GM19328 (cell line): ENCODE measurements at regions not wholly inside any gene's neighbourhood (a gene's known extent, or its start where the extent isn't known, plus 50 kb on each side); places are given as distances from the start of the nearest gene placed in this dataset.
"Not testable (repeated sequence)": the region's sequence is repeated elsewhere in the genome, so short reads cannot be mapped to it uniquely, and the experiment has no call there.

Experiments
- ATAC-seq: cut with Tn5 transposase; IDR thresholded peaks from one replicate; pipeline ENCODE4 v1.9.1; 2021; ENCODE audit warnings: mild to moderate bottlenecking, moderate library complexity; ENCODE audit not compliant: unreplicated experiment

- no peak for ATAC-seq
Observed at GRCh38 chr3:177646749-177647148, 449.5 kb upstream of the TBL1XR1 start.

DNA sequence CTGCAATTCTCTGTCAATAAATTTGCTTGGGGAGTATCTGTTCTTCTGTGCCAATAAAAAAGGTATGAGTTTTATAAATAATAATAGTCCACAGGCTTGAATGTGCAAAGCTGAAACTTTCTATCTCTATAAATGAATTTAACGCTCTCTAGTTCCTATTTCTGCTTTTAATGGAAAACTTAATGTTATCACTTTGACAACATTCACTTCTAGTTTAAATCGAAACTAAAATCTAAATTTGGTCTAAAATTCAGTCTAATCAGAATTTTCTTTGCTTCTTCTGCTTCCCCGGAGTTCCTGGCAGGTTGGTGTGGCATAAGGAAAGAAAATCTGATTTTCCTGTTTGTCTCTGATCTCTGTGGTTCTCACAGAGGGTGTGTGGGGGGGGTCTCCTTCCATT is 450.1 kb upstream of the TBL1XR1 start:
- no peak for ATAC-seq

DNA sequence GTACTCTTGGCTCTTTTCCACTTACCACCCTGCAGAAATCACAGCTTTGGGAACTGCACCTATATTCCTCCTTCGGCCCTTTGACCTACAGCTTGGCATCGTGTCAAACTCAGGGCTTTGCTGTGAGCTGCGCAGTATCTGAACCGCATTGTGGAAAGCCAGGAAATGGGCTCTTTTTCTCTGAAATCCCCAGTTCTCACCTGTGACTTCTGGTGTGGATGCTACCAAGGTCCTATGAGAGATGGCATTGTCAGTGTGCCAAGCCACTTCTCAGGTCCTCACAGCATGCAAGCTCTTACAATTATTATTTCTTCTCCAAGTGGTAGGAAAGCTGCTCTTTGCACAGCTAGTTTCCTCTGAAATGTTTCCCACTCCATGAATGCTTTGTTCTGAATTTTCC is 450.6 kb upstream of the TBL1XR1 start:
- ATAC-seq = no peak

DNA sequence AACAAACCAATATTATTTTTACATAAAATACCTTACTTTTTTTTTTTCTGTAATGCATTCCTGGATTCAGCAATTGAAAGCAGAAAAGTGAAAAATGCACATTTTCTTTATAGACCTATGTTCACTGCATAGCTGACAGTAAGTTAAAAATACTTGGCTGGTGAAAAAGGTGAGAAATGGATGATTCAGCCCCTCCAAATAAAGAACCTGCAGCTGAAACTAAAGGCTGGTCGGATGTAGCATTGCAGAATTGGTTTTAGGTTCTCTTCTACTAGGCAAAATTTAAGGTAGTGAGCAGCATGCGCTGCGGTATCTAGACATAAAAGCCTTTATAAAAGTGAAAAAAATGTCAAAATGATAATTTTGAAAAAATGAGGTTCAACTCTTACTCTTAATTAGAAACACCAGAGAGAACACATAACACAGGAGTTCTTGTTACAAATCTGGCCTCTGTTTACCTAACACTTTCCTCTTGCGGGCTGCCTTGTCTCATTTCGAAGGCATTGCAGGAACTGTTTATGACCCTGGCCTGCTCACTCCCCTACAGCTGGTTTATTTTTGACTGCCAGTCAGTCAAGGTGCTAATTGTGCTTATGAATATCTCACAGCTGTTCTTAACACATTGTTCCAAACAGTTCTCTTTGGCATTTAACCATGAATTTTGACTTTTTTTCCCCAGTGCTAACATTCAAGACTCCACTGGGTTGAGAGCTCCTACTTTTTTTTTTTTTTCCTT is 455.4 kb upstream of the TBL1XR1 start:
- no peak for ATAC-seq

DNA sequence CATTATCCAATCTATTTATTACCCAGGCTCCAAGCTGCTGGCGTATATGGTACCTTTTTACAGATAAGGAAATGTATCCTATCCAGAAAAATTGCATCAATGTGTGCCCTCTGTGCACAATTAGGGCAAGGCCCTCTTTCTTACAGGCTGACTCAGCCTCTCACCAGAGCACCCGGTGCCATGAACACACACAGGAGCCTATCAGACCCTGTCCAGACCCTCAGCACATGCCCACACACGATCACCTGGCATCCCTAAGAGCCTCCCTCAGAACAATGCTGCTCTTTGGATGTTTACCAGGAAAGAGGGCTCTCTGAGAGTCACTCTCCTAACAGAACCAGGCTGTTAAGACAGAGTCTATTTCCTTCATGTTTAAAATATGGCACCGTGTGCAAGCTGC is 460.0 kb upstream of the TBL1XR1 start:
- ATAC-seq = no peak

- ATAC-seq = no peak
Observed at GRCh38 chr3:177658354-177658753, 461.1 kb upstream of the TBL1XR1 start.

DNA sequence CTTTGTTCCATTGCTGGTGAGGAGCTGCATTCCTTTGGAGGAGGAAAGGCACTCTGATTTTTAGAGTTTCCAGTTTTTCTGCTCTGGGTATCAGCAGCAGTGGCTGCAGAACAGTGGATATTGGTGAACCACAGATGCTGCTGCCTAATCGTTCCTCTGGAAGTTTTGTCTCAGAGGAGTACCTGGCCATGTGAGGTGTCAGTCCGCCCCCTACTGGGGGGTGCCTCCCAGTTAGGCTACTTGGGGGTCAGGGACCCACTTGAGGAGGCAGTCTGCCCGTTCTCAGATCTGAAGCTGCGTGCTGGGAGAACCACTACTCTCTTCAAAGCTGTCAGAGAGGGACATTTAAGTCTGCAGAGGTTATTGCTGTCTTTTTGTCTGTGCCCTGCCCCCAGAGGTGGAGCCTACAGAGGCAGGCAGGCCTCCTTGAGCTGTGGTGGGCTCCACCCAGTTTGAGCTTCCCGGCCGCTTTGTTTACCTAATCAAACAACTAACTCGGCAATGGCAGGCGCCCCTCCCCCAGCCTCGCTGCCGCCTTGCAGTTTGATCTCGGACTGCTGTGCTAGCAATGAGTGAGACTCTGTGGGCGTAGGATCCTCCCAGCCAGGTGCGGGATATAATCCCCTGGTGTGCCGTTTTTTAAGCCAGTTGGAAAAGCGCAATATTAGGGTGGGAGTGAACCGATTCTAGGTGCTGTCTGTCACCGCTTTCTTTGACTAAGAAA is 467.3 kb upstream of the TBL1XR1 start:
- not testable (repeated sequence) for ATAC-seq

DNA sequence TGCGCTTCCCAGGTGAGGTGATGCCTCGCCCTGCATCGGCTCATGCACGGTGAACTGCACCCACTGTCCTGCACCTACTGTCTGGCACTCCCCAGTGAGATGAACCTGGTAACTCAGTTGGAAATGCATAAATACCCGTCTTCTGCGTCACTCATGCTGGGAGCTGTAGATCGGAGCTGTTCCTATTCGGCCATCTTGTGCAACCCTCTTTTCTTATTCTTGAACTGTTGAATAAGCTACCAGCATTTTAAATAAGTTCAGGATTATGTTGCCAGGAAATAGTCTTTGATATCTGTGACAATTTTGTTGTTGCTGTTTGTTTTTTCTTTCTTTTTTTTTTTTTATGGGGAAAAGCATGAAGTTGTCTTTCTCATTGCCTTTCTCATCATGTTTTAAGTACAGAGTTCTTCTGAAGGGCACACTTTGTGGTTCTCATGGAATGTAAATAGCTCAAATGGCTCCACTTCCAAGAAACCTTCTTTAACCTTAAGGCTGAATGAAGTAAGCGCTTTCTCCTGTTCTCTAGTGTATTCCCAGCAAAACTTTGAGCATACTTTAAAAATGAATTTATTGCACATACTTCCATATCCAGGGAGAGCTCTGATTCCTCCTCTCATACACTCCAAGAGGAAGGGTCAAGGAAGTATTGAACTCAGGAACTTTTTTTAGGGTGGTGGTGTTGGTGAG is 468.0 kb upstream of the TBL1XR1 start:
- ATAC-seq = no peak

DNA sequence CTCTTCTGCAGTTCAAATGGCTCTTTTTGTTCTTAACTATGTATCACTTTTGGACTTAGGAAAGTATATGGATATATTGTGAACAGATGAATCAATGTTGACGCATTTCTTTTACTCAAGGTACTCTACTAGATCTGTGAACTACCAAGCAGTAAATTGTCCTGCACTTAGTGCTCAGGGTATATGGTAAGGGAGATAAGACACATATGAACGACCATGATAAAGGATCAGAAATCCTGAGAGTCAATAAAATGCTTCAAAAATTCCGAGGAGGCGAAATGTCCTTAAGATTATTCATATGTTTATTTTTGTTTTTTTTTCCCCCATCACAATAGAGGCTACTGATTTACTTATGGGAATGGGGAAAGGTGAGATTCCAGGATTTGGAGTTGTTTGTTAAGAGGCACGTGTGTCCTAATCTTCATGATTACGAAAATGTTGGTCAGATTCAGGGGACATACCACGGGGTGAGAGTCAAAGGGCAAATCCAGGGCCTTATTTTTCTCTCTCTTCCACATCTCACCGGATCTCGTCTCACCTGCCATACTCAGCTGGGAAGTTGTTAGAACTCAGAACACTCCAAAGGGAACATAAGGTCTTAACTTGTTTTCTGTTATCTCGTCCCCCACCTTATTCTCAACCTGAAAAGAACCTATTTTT is 475.1 kb upstream of the TBL1XR1 start:
- no peak for ATAC-seq

DNA sequence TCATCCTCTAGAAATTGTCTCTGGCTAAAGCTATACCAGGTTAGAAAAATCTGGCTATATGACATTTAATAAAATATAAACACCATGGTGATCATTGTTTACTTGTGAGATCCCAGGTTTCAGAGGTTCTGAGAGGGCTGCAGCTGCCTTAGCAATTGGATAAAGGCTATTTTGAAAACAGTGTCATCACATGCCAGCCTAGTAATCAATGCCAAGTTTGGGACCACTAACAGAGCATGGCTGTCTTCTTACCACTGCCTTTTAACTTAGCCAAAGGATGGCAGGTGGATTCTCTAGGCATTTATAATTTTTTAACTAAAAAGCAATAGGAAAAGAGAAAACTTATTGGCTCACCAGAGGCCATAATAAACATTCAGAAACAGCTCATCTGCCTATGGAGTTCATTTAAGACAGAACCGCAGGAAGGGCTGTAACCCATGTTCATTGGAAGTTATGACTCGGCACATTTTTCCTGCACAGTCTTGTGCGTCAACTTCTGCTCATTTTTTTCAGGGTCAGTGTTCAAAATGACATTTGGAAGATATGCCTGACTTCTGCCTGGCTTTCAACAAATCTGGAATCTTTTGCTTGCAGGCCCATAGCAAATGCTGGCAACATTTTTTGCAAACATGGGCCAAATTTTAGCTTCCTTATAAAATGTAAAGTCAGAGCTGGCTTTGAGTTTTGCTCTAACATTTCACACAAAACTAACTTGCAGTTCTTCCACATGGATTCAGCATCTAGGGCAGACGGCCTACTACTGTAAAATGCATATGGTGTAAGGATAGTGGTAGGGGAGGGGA is 476.0 kb upstream of the TBL1XR1 start:
- no peak for ATAC-seq

- ATAC-seq = no peak
Observed at GRCh38 chr3:177674186-177674585, 476.9 kb upstream of the TBL1XR1 start.

DNA sequence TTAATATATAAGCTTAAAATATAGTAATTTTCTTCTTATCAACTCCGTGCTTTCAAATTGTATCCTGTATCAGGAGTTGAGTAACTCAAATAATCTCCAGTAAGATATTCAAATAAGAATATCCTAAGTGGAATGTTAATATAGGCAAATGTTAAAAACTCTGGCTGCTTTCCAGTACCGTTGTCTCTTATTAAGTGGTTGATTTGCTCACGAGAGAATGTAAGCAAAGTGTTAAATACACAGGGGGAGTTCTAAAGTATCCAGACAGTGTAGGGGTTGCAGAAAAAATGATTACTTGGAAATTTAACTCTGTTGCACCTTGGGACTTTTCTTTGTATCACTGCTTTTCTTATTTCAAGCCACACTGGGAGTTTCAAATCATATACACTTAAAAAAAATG is 478.9 kb upstream of the TBL1XR1 start:
- no peak for ATAC-seq

GRCh38 chr3:177676947-177677587 is 479.8 kb upstream of the TBL1XR1 start:
- no peak for ATAC-seq

DNA sequence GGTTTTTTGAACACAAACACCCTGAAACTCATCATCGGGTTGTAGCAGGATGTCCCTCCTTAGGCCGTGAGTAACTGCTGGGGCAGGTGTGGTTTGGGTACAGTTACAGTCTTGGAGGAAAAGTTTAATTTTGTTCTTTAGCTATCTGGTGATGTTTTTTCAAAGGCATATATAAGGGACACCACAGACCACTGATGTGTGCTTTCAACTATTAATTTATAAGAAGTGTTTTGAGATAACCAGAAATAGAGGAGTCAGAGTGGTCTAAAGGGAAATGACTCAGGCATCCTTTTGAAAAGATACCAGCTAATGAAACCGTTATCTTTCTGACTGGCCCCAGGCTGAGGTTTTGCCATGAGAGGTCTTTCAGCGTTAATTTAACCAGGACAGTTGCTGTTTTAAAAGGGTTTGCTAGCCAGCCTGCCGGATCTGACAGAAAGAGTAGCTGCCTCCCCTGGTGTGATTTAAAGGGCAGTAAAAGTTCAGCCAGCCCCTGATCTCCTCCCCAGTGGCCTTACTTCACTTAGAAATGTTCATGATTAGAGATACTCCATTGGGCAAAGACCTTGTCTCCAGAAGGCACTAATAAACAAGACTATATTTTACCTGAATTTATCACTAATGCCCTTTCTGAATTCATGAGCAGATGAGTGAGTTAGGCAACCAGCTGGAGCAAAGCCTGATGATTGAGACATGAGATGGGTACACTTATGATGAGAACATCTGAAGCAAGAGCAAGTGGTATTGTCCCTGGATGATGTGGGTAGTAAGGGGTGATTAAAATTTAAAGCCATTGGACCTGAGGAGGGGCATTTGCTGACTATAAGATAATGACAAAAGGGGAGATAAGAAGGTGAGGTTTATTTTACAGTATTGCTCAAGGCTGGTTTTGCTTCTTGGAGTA is 482.5 kb upstream of the TBL1XR1 start:
- ATAC-seq = no peak

- ATAC-seq = no peak
Observed at GRCh38 chr3:177680472-177680821, 483.2 kb upstream of the TBL1XR1 start.

DNA sequence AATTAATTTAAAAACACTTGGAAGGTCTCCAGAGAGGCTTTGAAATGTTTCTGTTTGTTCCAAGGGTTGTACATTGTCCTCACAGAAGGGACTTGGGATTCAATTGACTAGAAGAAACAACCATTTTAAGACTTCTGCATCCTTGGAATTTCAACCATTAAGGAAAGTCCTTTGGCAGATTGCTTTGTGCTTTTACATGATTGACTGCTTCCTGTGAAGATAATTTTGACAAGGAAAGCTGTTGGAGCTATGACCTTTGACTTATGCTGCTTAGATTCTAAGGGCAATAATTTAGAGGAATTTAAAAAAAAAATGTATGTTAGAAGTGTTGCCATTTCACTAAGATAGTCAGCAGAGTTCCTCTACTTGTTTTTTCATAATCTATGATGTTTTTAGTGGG is 483.9 kb upstream of the TBL1XR1 start:
- no peak for ATAC-seq

- ATAC-seq = no peak
Observed at GRCh38 chr3:177681852-177682251, 484.6 kb upstream of the TBL1XR1 start.

DNA sequence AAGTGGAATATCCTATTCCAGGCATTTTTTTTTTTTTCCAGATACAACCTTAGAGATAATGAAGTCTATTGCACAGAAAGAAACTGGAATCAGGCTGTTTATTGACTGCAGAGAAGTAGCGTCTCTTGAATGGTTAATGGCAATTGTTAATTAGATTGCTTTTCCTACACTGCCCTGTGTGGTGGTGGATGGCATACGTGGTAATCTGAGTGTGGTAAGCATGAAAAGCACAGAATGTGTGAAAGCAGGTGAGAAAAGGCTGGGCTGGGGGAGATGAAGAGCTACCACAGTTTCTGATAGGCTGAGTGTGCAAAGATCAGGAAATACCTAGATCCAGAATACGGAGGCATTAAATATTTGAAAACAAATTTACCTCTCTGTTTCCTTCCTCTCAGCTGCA is 486.3 kb upstream of the TBL1XR1 start:
- ATAC-seq = no peak

DNA sequence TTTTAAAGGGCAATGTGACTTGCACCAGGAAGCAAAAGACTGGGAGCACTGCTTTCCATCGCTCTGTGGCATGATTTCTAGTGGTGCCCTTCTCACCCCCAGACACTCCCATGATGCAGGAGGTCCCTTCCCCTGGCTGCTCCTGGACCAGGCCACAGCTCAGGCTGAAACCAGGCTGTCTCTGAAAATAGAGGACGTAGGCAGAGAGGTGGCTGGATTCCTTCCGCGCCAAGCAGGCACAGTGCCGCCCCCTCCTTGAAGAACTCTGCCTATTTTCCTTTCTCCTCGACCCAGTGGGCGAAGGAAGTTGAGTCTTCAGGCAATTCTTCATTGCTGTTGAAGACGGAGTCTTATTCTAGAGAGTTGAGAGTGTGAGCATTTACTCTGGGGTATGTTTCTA is 489.4 kb upstream of the TBL1XR1 start:
- ATAC-seq = no peak
